ENCODE measurements at regions not wholly inside any gene's neighbourhood (a gene's known extent, or its start where the extent isn't known, plus 50 kb on each side); places are given as distances from the start of the nearest gene placed in this dataset.

DNA sequence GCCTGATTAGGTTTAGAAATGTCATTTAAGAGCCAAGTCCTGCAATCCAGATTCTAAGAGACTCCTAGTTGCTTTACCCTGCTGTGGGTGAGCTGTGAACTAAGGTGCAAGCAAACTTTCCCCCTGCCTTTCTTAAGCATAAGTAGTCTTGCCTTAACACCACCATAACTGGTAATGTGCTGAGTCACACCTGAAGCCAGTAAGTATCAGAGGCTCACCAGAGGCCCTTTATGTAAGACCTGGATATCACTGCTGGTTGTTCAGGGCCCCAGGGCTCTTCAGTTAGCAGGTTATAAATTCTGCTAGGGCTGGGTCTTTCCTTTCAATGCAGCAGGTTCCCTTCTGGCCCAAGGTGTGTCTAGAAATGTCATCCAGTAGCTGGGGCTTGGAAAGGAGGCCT, 509.9 kb downstream of the VGLL3 start:
- TF ChIP-seq POLR2AphosphoS5 (IDR thresholded peaks at IDR 0.05) (no peak), POLR2A (IDR thresholded peaks at IDR 0.05) (no peak), EP300 (IDR thresholded peaks at IDR 0.05) (no peak)
- TF ChIP-seq, protein P1, sequence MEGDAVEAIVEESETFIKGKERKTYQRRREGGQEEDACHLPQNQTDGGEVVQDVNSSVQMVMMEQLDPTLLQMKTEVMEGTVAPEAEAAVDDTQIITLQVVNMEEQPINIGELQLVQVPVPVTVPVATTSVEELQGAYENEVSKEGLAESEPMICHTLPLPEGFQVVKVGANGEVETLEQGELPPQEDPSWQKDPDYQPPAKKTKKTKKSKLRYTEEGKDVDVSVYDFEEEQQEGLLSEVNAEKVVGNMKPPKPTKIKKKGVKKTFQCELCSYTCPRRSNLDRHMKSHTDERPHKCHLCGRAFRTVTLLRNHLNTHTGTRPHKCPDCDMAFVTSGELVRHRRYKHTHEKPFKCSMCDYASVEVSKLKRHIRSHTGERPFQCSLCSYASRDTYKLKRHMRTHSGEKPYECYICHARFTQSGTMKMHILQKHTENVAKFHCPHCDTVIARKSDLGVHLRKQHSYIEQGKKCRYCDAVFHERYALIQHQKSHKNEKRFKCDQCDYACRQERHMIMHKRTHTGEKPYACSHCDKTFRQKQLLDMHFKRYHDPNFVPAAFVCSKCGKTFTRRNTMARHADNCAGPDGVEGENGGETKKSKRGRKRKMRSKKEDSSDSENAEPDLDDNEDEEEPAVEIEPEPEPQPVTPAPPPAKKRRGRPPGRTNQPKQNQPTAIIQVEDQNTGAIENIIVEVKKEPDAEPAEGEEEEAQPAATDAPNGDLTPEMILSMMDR (IDR thresholded peaks at IDR 0.05) = no peak
